Stimulated activated effector memory CD8-positive, alpha-beta T cell treated with anti-CD3 and anti-CD28 coated beads, Interleukin-12 subunit alpha, Interleukin-12 subunit beta, amount 100 ng/mL, for 72 hours (primary cell): ENCODE measurements at regions not wholly inside any gene's neighbourhood (a gene's known extent, or its start where the extent isn't known, plus 50 kb on each side); places are given as distances from the start of the nearest gene placed in this dataset.

ENCODE experiments used
- ATAC-seq: fragments of 150-1000 bp; cut with Tn5 transposase; 2 replicates; pipeline ENCODE4 v1.10.0; 2021
- DNase-seq, 2 donors: peaks; one replicate each; pipeline ENCODE4 v3.0.0; 2021 to 2022; ENCODE audit warnings: low spot score in 2 of 2
- H3K27ac Mint-ChIP-seq: one replicate; pipeline ENCODE4 v1.8.0; 2022; ENCODE audit warnings: mild to moderate bottlenecking, mixed read lengths
- H3K36me3 Mint-ChIP-seq: one replicate; pipeline ENCODE4 v1.8.0; 2022; ENCODE audit warnings: mild to moderate bottlenecking, mixed read lengths
- H3K4me1 Mint-ChIP-seq: one replicate; pipeline ENCODE4 v1.8.0; 2022; ENCODE audit warnings: mixed read lengths
- H3K4me3 Mint-ChIP-seq: one replicate; pipeline ENCODE4 v1.8.0; 2022; ENCODE audit warnings: mild to moderate bottlenecking, mixed read lengths
- H3K9me3 Mint-ChIP-seq: one replicate; pipeline ENCODE4 v1.8.0; 2022; ENCODE audit warnings: mixed read lengths

- no peaks in the 10 kb centered on the region for H3K9me3 Mint-ChIP-seq
- ATAC-seq (no peak), DNase-seq (no peak)
- H3K27ac Mint-ChIP-seq = no peak overlapping the region
- no peaks in the 10 kb centered on the region for H3K4me1 Mint-ChIP-seq
- no peak overlapping the region for H3K4me3 Mint-ChIP-seq
- no peaks in the 10 kb centered on the region for H3K36me3 Mint-ChIP-seq
Measured at GRCh38 chr2:217302856-217303255, 443.0 kb upstream of the TNP1 start.

GRCh38 chr2:217301142-217301925 lies 441.5 kb upstream of the TNP1 start:
- no peak overlapping the region for H3K4me3 Mint-ChIP-seq
- no peak for ATAC-seq
- H3K36me3 Mint-ChIP-seq = no peaks in the 10 kb centered on the region
- H3K27ac Mint-ChIP-seq = no peak overlapping the region
- peaks cover 5% of the 10 kb centered on the region for H3K9me3 Mint-ChIP-seq
- no peak for DNase-seq
- no peaks in the 10 kb centered on the region for H3K4me1 Mint-ChIP-seq

GRCh38 chr2:217299590-217299989 lies 439.7 kb upstream of the TNP1 start:
- no peak overlapping the region for H3K27ac Mint-ChIP-seq
- H3K9me3 Mint-ChIP-seq = peaks cover 5% of the 10 kb centered on the region
- H3K4me3 Mint-ChIP-seq = no peak overlapping the region
- no peaks in the 10 kb centered on the region for H3K4me1 Mint-ChIP-seq
- H3K36me3 Mint-ChIP-seq = no peaks in the 10 kb centered on the region
- DNase-seq (no peak), ATAC-seq (no peak)

GRCh38 chr2:217297096-217297495 lies 437.2 kb upstream of the TNP1 start:
- Mint-ChIP-seq H3K4me1 (no peaks in the 10 kb centered on the region), H3K4me3 (no peak overlapping the region), H3K27ac (no peak overlapping the region), H3K36me3 (no peaks in the 10 kb centered on the region), H3K9me3 (peaks cover 7% of the 10 kb centered on the region)
- no peak for DNase-seq
- no peak for ATAC-seq

GRCh38 chr2:217294818-217295217 lies 435.0 kb upstream of the TNP1 start:
- H3K27ac Mint-ChIP-seq = no peak overlapping the region
- DNase-seq (no peak), ATAC-seq (no peak)
- no peaks in the 10 kb centered on the region for H3K36me3 Mint-ChIP-seq
- H3K4me1 Mint-ChIP-seq = no peaks in the 10 kb centered on the region
- no peak overlapping the region for H3K4me3 Mint-ChIP-seq
- H3K9me3 Mint-ChIP-seq = peaks cover 7% of the 10 kb centered on the region

GRCh38 chr2:217294211-217294610 lies 434.3 kb upstream of the TNP1 start:
- Mint-ChIP-seq H3K4me1 (no peaks in the 10 kb centered on the region), H3K27ac (no peak overlapping the region), H3K9me3 (peaks cover 7% of the 10 kb centered on the region), H3K36me3 (no peaks in the 10 kb centered on the region), H3K4me3 (no peak overlapping the region)
- DNase-seq (no peak), ATAC-seq (no peak)

- H3K9me3 Mint-ChIP-seq = peaks cover 7% of the 10 kb centered on the region
- no peak for DNase-seq
Measured at GRCh38 chr2:217293607-217294006, 433.7 kb upstream of the TNP1 start.

GRCh38 chr2:217293046-217293445 lies 433.2 kb upstream of the TNP1 start:
- H3K4me1 Mint-ChIP-seq = no peaks in the 10 kb centered on the region
- H3K36me3 Mint-ChIP-seq = no peaks in the 10 kb centered on the region
- no peak for ATAC-seq
- peaks cover 7% of the 10 kb centered on the region for H3K9me3 Mint-ChIP-seq
- H3K27ac Mint-ChIP-seq = no peak overlapping the region
- no peak for DNase-seq
- H3K4me3 Mint-ChIP-seq = no peak overlapping the region

More at GRCh38 chr2:217293607-217294006, 433.7 kb upstream of the TNP1 start:
- Mint-ChIP-seq H3K4me1 (no peaks in the 10 kb centered on the region), H3K4me3 (no peak overlapping the region), H3K27ac (no peak overlapping the region), H3K36me3 (no peaks in the 10 kb centered on the region)
- no peak for ATAC-seq

- H3K9me3 Mint-ChIP-seq = peaks cover 2% of the 10 kb centered on the region
- H3K36me3 Mint-ChIP-seq = no peaks in the 10 kb centered on the region
- no peak overlapping the region for H3K27ac Mint-ChIP-seq
- H3K4me1 Mint-ChIP-seq = no peaks in the 10 kb centered on the region
- no peak for DNase-seq
- H3K4me3 Mint-ChIP-seq = no peak overlapping the region
- no peak for ATAC-seq
Measured at GRCh38 chr2:217291259-217291658, 431.4 kb upstream of the TNP1 start.

- Mint-ChIP-seq H3K9me3 (peaks cover 2% of the 10 kb centered on the region), H3K27ac (no peak overlapping the region), H3K4me3 (no peak overlapping the region), H3K36me3 (no peaks in the 10 kb centered on the region), H3K4me1 (no peaks in the 10 kb centered on the region)
- ATAC-seq (no peak), DNase-seq (no peak)
Measured at GRCh38 chr2:217290467-217290866, 430.6 kb upstream of the TNP1 start.

GRCh38 chr2:217289907-217290280 lies 430.0 kb upstream of the TNP1 start:
- DNase-seq (no peak), ATAC-seq (no peak)
- Mint-ChIP-seq H3K4me1 (no peaks in the 10 kb centered on the region), H3K4me3 (no peak overlapping the region), H3K9me3 (peaks cover 2% of the 10 kb centered on the region), H3K36me3 (no peaks in the 10 kb centered on the region), H3K27ac (no peak overlapping the region)

- no peak for DNase-seq
- Mint-ChIP-seq H3K36me3 (no peaks in the 10 kb centered on the region), H3K4me1 (no peaks in the 10 kb centered on the region), H3K9me3 (peaks cover 2% of the 10 kb centered on the region), H3K4me3 (no peak overlapping the region), H3K27ac (no peak overlapping the region)
- ATAC-seq = no peak
Measured at GRCh38 chr2:217289177-217289906, 429.5 kb upstream of the TNP1 start.

GRCh38 chr2:217288472-217289063 lies 428.7 kb upstream of the TNP1 start:
- H3K9me3 Mint-ChIP-seq = peaks cover 2% of the 10 kb centered on the region
- no peak overlapping the region for H3K27ac Mint-ChIP-seq
- DNase-seq = no peak
- no peak for ATAC-seq
- H3K4me1 Mint-ChIP-seq = no peaks in the 10 kb centered on the region
- H3K4me3 Mint-ChIP-seq = no peak overlapping the region
- no peaks in the 10 kb centered on the region for H3K36me3 Mint-ChIP-seq

- H3K9me3 Mint-ChIP-seq = no peaks in the 10 kb centered on the region
- no peak overlapping the region for H3K27ac Mint-ChIP-seq
- no peak overlapping the region for H3K4me3 Mint-ChIP-seq
- ATAC-seq (no peak), DNase-seq (no peak)
- H3K4me1 Mint-ChIP-seq = no peaks in the 10 kb centered on the region
- H3K36me3 Mint-ChIP-seq = no peaks in the 10 kb centered on the region
Measured at GRCh38 chr2:217286833-217287232, 427.0 kb upstream of the TNP1 start.

- Mint-ChIP-seq H3K4me3 (no peak overlapping the region), H3K4me1 (no peaks in the 10 kb centered on the region), H3K27ac (no peak overlapping the region), H3K9me3 (no peaks in the 10 kb centered on the region), H3K36me3 (no peaks in the 10 kb centered on the region)
- ATAC-seq (no peak), DNase-seq (no peak)
Measured at GRCh38 chr2:217285926-217286325, 426.1 kb upstream of the TNP1 start.

- Mint-ChIP-seq H3K4me1 (no peaks in the 10 kb centered on the region), H3K36me3 (no peaks in the 10 kb centered on the region), H3K4me3 (no peak overlapping the region), H3K9me3 (no peaks in the 10 kb centered on the region), H3K27ac (no peak overlapping the region)
- ATAC-seq = no peak
- no peak for DNase-seq
Measured at GRCh38 chr2:217283460-217283859, 423.6 kb upstream of the TNP1 start.
